HG02623 (cell line): ENCODE measurements at regions not wholly inside any gene's neighbourhood (a gene's known extent, or its start where the extent isn't known, plus 50 kb on each side); places are given as distances from the start of the nearest gene placed in this dataset.
"Not testable (repeated sequence)": the region's sequence is repeated elsewhere in the genome, so short reads cannot be mapped to it uniquely, and the experiment has no call there.

Experiments used
- ATAC-seq: cut with Tn5 transposase; IDR thresholded peaks from one replicate; pipeline ENCODE4 v1.9.1; 2021; ENCODE audit warnings: moderate library complexity; ENCODE audit not compliant: unreplicated experiment

DNA sequence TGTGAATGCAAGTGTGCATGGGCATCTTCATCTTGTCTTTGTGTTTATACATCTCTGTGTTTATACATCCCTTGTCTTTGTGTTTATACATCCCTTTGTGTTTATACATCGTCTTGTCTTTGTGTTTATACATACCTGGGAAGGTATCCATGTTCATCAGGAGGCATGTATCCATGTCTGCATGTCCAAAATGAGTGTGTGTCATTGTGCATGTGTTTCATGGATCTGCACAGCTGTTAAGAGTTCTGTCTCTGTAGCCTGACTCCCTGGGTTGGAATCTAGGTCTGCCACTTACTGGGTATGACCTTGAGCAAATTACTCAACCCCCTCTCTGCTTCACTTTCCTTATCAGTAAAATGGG, 50.1 kb upstream of the SIRPA start:
- ATAC-seq, result no peak

DNA sequence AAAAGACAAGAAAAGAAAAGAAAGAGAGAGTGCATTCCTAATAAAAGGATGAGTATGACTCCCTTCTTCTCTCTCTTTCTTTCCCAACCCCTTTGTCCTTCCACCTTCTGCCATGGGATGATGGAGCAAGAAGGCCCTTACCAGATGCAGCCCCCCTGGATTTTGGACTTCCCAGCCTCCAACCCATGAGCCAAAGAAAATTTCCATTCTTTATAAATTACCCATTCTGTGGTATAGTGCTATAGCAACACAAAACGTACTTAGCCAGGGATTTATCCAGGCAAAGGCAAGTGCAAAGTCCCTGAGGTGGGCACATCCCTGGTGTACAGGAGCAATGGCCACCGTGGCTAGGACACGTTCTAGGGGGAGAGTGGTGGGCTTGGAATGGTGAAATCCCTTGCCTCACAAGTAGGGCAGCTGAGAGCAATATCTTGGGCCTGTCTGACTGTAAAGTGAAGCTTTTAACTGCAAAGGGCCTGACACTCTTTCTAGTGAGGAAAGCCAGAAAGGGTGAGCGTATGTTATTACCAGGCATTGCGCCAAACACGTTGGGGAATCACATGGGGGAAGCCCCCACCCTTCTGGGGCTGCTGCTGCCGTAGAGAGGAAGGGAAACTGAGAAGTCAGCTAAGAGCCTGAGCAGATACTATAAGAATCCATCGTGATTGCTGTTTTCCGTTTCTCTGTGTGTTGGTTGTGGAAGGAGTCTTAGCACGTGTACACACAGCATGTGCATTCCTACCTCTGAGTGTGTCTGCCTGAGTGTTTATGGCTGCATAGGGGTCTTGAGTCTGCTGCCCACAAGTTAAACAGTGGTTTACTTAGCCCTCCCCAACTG, 50.7 kb upstream of the SIRPA start:
- peak; percentile 90 for ATAC-seq

- ATAC-seq, result no peak
These were observed 52.9 kb upstream of the SIRPA start for GRCh38 chr20:1842281-1842680.

- no peak for ATAC-seq
These were observed 53.6 kb upstream of the SIRPA start for GRCh38 chr20:1841554-1842140.

DNA sequence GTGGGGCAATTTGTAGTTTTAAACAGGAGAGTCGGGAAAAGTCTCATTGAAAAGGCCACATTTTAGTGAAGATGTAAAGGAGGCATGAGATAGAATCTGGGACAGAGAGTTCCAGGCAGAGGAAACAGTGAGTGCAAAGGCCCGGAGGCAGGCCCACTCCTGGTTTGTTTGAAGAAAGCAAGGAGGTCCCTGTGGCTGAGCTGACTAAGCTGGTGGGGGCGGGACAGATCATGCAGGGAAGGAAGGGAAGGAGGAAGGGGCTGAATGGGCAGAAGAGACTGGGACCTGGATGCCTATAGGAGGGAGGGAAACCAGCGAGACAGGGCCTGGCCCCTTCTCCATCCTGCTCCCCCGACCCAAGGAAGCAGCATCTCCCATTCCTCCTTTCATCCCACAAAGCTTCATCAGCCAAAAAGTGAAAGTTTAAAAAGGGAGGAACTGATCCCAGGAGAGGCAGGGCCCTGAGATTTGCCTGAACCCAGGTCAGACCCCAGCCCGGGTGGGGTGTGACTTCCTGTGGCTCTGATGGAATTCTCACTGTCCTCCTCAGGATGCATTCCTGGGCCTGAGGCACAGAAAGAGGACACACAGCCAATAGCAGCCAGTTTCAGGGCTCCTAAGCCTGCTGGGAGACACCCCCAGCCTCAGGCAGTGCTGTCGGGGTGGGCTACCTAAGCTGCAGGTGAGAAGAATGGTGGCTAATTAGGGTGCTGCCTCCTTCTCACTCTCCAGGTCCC, 54.2 kb upstream of the SIRPA start:
- ATAC-seq, result no peak

DNA sequence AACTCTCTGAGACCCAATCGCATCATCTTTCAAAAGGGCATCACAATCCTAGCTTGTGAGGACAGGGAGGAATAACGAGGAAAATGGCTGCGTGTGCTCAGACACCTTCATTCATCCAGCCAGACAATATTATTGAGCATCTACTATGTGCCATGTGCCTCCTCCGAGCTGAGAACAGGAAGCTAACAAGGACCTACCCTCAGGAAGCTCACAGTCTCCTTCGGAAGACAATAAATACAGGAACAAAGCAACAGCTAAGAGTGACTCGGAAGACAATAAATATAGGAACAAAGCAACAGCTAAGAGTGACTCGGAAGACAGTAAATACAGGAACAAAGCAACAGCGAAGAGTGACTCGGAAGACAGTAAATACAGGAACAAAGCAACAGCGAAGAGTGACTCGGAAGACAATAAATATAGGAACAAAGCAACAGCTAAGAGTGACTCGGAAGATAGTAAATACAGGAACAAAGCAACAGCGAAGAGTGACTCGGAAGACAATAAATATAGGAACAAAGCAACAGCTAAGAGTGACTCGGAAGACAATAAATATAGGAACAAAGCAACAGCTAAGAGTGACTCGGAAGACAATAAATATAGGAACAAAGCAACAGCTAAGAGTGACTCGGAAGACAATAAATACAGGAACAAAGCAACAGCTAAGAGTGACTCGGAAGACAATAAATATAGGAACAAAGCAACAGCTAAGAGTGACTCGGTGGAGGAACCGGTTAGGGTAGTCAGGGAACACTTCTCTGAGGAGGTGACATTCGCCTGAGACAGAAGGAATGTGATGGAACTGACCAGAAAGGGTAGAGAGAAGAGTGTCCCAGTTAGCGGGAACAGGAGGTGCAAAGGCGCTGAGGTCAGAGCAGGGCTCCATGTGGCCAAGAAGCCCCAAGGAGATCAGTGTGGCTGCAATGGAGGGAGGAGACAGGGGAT, 55.6 kb upstream of the SIRPA start:
- ATAC-seq, result not testable (repeated sequence)

DNA sequence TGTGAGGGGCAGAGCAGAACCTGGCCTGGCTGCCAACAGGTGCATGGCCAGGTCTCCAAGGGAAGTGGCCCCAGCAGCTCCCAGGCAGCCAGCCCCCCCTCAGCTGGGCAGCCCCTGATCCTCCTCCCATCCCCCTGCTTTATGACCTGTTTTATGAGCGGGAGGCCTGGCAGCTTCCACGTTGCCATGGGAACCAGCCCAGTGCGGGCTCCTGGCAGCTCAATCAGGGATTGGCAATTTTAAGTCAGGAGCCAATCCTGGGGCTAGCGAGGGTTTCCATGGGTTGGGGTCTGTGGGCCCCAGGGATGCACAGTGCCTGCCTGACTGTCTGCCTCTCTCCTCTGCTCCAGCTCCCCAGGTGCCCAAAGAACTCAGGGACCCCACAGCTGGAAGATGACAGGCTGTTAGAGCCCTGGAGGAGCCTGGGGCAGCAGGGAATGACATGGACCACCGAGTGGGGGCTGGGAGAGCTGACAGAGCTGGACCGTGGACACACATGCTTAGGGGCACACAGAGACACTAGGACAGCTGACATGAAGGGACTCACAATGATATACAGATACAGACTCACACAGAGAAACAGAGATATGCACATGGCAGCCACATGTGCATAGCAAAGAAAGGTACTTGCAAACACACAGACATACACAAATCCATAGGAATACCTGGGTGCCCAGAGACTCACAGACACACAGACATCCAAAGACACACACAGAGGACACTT, 56.5 kb upstream of the SIRPA start:
- no peak for ATAC-seq

DNA sequence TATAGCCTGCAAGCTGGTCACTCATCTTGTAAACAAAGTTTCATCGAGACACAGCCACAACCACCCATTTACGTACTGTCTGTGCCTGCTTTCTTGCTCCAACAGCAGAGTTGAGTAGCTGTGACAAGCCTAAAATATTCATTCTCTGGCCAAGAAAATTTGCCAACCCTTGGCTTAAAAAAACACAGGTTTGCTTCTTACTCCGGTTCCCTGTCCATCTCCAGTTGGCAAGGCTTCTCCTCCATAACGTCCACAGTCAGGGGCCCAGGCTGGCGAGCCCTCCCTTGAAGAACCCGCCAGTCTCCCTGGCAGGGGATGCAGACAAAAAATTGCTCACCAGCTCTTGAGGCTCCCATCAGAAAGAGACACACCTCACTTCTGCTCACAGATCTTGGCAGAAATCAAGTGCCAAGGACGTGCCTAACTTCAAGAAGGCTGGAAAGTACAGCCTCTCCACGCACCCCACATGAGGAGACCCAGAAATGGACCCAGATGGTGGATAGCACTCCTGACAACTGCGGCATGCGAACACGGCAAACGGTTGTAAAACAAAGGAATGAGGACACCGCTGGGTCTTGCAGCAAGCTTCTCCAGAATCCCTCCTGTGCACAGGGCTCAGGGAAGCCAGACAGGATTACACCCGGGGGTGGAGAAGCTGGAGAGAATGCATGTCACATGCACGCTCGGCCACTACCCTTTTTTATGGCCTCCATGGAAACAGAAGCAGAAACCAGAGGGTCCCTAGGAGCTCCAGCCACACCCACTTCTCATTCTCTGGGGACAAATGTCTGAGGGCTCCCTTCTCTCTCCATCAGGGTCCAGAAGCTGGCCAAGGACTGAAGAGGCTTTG, 59.8 kb upstream of the SIRPA start:
- no peak for ATAC-seq

DNA sequence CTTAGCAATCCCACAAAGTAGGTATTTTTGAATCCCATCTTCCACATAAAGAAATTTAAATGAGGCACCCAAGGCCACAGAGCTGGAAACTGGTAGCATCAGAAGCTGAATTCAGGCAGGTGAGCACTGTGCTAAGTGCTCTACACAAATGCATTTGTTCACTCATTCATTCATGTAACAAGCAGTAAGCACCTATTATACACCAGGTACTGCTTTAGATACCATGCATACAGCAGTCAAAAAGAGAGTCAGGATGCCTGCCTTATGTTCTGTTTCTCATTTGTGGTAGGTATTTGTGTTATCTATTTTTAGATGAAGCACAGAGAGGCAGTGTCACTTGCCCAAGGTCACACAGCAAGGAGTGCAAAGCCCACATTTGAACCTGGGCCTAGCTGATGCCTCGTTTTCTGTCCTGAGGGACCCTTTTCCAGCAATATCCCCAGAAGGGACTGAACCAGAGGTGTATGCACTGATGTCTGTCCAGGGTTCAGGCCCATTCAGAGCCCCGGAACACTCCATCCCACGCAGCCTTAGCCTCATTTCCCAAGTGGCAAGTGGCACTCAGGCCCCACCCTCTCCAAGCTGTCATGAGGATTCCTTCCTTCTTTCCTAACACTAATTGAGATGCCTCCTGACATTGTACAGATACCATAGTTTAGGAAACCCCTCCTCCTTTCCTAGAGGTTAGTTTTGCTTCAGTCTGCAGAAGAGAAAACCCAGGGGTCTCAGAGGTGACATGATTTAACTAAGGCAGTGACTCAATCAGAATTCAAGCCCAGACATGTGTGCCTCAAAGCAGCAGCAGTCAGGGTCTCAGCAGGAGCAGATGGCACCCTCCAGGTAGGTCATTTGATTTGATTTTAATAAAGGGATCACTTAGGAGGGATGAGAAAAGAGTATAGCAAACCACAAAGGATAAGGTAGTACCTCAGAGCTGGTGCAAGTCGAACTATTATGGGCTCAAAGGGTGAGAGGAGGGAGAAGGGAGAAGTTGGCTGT, 61.2 kb upstream of the SIRPA start:
- no peak for ATAC-seq

- no peak for ATAC-seq
These were observed 62.0 kb upstream of the SIRPA start for GRCh38 chr20:1833216-1833615.

- no peak for ATAC-seq
These were observed 62.6 kb upstream of the SIRPA start for GRCh38 chr20:1832634-1833033.

DNA sequence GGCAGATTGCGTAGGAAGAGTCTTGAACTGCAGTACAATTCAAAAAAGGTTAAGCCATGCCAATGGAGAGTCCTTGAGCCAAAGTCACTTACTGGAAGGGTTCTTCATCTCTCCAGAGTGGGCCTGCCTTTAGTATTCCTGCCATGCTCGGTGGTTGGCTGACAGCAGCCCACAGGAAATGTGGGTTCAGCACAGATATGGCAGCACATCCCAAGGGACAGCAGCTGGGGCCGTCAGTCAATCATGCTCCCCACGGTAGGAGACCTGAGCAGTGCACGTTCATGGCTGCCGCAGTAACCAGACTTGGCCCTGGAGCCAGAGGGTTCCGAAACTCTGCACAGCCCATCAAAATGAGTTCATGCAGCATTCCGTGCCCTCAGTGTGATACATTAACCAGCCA, 63.6 kb upstream of the SIRPA start:
- ATAC-seq, result no peak

GRCh38 chr20:1831096-1831495, 64.1 kb upstream of the SIRPA start:
- no peak for ATAC-seq

GRCh38 chr20:1830240-1830639, 65.0 kb upstream of the SIRPA start:
- ATAC-seq, result no peak

GRCh38 chr20:1829531-1829930, 65.7 kb upstream of the SIRPA start:
- no peak for ATAC-seq

DNA sequence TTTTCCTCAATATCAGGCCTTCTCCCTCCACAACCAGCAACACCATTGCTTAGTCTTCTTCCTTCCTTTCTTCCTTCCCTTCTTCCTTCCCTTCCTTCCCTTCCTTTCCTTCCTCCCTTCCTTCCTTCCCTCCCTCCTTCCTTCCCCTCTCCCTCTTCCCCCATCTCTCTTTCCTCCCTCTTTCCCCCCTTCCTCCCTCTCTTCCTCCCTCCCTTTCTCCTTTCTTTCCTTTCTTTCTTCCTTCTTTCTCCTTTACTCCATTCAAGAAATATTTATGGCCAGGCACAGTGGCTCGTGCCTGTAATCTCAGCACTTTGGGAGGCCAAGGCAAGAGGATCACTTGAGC, 66.4 kb upstream of the SIRPA start:
- no peak for ATAC-seq

GRCh38 chr20:1827974-1828785, 67.0 kb upstream of the SIRPA start:
- ATAC-seq, result no peak
